NCI-H1417 treated with DMSO at 0.1 percent for 48 hours (cell line): ENCODE measurements at regions not wholly inside any gene's neighbourhood (a gene's known extent, or its start where the extent isn't known, plus 50 kb on each side); places are given as distances from the start of the nearest gene placed in this dataset.
A peak's percentile ranks its signal among the peaks of the same experiment; 100 is the strongest.

Source experiments
- DNase-seq: peaks from one replicate; lab custom pipeline; 2025; lab: John Stamatoyannopoulos, UW

DNA sequence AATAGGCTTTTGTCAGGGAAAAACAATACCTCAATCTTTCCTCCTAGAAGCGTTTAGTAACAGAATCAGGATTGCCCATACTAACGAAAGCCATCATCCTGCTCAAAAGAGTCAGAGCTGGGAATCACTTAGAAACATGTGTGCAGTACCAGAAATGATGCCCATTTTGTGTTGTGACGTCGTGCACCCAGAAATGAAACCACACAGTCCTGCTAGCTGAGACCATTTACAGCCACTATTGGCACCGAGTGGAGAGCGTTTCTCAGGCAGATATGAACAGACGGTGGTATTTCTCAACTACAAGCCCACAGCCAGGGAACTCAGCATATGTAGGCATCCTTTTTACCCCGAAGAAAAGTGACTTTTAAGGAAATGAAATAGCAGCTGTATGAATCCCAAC, 284.3 kb upstream of the LRATD1 start:
- DNase-seq: no peak

GRCh38 chr2:14350856-14351255, 281.7 kb upstream of the LRATD1 start:
- no peak for DNase-seq

GRCh38 chr2:14352067-14352466, 280.4 kb upstream of the LRATD1 start:
- no peak for DNase-seq

DNA sequence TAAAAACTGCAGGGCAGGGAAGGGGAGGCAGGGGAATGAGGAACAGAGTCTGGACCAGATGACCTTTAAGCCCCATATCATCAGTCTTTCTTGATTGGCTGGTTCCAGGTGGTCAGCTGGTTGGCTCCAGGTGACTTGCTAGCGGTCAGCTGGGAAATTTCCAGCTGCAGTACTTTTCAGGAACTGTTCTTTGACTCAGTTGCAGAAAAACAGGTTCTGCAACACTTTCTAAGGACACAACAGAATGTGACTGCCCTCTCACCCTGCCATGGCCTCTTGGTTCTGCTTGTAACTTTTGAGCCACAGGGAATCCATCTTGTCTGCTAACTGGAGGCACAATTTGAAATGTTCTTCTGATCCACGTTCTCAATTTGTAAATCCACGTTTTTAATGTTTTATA, 278.3 kb upstream of the LRATD1 start:
- no peak for DNase-seq

DNA sequence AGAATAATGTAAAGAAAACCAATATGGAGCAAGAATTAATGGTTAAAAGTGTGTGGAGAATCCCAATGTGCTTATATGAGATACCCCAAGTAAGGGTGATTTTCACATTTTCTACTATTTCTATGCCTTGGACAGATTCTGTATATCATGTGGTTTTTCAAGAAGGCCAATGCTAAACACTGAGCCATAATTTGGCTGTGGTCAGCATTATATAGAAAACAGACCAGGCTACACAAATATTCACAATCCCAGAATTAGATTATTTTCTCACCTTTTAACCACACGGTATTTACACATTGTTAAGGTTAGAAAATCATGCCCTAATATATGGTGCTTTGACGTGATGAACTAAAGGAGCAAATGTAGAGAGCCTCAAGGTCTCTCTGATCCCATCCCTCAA, 277.4 kb upstream of the LRATD1 start:
- DNase-seq: no peak

DNA sequence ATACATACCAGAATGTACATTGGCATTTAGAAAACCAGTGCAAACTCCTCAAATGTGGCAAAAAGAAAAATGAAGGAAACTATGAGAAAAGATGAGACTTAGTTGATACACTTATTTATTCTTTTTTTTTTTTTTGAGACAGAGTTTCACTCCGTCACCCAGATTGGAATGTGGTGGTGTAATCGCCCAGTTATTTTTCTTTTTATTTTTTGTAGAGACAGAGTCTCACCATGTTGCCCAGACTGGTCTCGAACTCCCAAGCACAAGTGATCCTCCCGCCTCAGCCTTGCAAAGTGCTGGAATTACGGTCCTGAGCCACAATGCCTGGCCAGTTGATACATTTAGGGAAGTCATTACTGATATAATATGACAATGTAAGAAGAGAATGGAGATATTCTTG, 274.2 kb upstream of the LRATD1 start:
- no peak for DNase-seq

DNA sequence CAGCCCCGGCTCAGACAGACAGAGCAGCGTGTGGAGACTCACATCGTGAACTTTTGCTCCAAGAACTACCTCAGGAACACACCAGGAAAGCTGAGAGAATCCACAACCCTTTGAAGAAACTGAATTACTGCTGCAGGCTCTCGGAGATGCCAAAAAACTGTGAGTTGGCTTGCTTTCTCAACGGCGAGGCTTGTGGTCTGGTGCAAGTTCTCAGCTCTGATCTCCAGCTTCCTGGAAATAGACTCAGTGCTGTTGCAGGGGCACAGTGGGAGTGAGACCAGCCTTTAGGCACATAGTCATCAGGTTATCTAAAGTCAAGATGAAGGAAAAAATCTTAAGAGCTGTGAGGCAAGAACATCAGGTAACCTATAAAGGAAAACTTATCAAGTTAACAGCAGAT, 273.7 kb upstream of the LRATD1 start:
- DNase-seq: no peak

GRCh38 chr2:14363137-14363536, 269.4 kb upstream of the LRATD1 start:
- DNase-seq: no peak

- no peak for DNase-seq
Observed at GRCh38 chr2:14363976-14364375, 268.5 kb upstream of the LRATD1 start.

DNA sequence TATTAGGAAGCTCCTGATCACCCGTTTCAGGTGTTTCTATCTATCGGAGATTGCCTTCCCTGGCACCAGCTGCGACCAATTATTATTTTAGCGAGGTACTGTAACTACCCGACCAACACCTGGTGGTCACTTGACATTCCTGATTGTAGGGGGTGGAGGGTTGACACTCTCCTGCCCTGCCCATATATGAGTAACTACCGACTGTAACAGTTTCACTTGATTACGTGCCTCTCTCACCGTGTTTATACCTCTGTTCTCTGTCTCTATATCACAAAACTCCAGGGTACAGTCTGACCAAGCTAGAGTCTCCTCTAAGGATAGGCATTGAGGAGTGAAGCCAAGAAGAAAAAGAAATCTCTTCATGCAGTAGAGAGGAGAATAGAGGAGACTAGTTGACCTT, 268.0 kb upstream of the LRATD1 start:
- no peak for DNase-seq

DNA sequence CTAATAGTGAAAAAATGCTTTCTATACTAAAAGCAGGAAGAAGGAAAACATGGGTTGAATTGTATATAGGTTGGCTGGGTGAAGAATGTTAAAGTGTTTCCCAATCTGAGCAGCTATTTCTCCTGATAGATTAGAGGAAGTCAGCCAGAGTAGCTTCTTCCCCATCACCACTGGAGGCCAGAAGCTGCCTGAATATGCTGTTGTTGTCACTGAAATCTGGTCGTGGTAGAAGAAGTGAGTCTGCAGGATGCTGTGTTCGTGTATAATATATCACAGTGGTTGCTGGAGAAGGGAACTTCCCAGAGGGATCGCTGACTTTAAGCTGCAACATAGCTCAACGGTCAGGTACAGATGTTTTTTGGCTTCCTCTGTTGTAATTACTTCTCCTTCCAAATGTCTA, 247.5 kb upstream of the LRATD1 start:
- DNase-seq: peak; percentile 10

GRCh38 chr2:14387332-14387731, 245.2 kb upstream of the LRATD1 start:
- no peak for DNase-seq

- no peak for DNase-seq
Observed at GRCh38 chr2:14388724-14389123, 243.8 kb upstream of the LRATD1 start.

- DNase-seq: no peak
Observed at GRCh38 chr2:14396533-14397083, 235.9 kb upstream of the LRATD1 start.

DNA sequence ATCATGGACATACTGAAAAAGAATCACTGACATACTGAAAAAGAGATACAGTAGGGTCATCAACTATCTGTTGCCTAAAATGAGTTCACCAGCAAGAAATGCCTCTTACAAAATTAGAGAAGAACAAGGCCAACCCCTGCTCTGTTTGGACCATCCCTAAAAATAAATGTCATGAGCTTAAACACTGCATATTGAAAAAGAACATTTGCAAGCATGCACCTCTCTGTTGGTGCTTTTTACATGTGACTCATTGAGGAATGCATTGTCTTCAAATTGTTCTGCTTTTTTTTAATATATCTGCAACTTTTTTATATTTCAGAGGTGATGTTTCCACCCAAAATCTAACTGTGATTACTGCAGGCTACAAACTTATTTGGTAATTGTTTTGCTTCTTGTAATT, 233.9 kb upstream of the LRATD1 start:
- DNase-seq: no peak

GRCh38 chr2:14401873-14402272, 230.6 kb upstream of the LRATD1 start:
- peak; percentile 100 for DNase-seq

DNA sequence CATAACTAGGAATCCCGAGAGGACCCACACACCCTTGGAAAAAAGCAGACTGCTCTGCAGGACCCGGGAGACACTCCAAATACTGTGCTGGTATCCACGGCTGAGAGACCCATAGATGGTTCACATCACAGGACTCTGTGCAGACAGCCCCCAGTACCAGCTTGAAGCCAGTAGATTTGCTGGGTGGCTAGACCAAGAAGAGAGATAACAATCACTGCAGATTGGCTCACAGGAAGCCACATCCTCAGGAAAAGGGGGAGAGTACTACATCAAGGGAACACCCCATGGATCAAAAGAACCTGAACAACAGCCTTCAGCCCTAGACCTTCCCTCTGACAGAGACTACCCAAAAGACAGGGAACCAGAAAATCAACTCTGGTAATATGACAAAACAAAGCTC, 223.8 kb upstream of the LRATD1 start:
- no peak for DNase-seq

- DNase-seq: no peak
Observed at GRCh38 chr2:14417551-14417950, 215.0 kb upstream of the LRATD1 start.

GRCh38 chr2:14418115-14418514, 214.4 kb upstream of the LRATD1 start:
- DNase-seq: no peak

DNA sequence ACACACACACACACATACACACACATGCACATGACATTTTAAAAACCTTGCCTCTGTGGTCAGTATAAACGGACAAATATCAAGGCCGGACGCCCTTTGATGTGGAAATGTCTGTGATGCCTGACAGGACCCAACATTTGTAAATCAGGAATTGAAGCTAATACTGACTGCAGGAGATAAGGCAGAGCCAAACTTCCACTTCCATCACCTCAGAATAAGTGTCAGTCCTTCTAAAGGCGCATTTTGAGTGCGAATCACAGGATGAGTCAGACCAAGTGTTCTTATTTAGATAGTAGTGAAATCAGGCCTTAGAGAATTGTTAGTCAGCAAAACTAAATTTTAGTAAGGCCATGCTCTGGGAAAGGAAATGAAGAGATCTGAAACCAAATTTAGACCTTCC, 211.7 kb upstream of the LRATD1 start:
- no peak for DNase-seq

DNA sequence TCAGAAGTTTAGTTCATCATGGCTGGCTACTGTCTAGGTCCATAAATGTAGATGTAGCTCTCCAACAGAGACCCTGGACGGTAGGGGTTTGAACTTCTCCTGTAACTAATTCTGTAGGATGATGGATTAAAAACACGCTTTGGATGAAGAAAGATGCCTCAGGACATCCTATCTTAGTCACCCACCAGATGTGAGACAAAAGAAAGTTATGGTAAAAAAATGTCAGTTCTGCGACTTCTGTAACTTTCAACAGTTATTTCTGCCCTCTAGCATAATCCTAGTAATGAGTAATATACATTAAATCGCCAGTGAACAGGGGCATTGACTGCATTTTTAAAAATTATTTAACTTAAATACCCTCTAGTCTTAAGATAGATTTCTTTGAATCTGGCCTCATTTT, 210.1 kb upstream of the LRATD1 start:
- DNase-seq: no peak

DNA sequence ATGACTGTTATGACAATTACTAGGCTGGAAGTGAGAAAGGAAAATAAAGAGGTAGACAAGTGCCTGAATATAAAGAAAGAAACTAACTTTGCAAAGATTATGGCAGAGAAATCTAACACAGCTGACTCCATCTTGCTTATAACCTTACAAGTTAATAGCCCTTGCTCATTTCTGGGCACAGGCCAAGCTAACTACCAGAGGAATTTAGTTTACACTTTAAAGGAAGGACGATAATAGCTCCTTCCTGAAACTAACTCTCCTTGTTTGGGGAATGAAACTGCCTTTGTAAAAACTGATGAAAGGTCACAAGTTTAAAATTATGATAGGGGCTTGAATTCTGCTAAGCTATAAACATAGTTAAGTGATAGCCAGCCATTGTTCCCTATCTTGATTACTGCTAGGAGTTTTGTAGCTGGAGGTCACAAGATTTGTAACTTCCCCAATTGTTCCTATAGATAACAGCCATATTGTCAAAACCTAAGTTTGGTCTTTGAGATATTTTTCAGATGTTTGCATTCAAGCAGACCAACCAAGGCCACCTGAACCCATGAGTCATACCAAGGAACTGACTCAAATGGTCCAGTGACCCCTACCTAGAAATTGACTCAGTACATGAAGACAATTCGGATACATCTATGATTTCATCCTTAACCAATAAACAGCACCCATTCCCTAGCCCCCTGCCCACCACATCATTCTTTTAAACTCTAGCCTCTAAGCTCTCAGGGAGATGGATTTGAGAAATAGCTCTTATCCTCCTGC, 209.2 kb upstream of the LRATD1 start:
- no peak for DNase-seq

DNA sequence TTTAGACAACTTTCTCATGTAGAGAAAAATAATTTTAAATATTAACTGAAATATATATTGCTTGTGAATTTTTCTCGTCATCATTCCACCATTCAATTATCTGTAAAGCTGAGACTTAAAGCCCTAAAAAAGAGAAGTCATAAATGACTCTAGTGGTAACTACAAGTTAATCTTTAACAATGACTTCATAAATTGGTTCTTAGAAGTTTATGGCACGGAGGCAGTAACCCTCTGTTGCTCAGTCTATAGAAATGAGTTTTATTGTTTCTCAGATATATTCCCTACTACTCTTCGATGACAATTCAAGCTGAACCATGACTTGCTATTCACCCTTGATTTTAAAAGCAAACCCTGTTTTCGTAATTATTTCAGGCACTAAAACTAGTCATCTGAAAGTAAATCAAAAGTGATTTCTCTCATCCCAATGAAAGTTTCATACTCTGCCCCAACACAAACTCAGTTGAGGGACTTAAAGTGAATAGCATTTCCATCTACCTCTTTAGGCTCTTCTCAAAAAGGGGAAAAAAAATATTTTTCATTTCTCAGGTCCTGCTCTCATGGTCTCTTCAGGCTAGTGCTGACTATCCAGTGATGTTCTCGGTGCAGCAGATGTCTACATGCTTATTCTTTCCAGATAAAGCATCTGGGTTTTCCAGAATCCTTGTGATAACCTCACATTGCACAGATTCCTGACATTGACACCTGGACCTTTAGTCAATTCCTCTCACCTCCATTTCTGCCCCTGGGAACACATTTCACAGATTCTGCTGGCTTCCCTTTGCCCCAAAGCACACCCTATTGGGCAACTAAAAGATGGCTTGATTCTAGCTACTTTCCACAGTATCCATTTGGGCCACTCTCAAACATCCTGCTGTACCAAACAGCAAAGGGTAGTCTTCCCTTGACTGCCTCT, 207.8 kb upstream of the LRATD1 start:
- DNase-seq: no peak
